K562 (cell line): ENCODE measurements at regions not wholly inside any gene's neighbourhood (a gene's known extent, or its start where the extent isn't known, plus 50 kb on each side); places are given as distances from the start of the nearest gene placed in this dataset.

ENCODE experiments used
- ATAC-seq: fragments of 200-7000 bp; cut with Tn5 transposase; 3 replicates; pipeline ENCODE4 v1.9.1; 2020; ENCODE audit warnings: moderate library complexity
- BruUV-seq: library from RNA; stranded (reverse); fragments of 400-500 nt; replicated peaks from 2 replicates; lab custom pipeline; 2021; lab: Mats Ljungman, UMichigan
- CTCF ChIA-PET: fragments of 300-600 bp; formaldehyde crosslinking; extraction: SDS; loops from one replicate; lab custom pipeline; 2021; ENCODE audit warnings: low intra/inter-chr PET ratio; lab: Yijun Ruan, JAX
- POLR2A ChIA-PET: fragments of 300-600, 350-650 bp; sonication (Branson Sonifier 250); formaldehyde crosslinking; extraction: SDS; loops from one replicate; lab custom pipeline; 2021; ENCODE audit warnings: antibody characterized with exemption, inconsistent platforms; lab: Yijun Ruan, JAX
- DNase-seq, 4 experiments: peaks; one replicate each; pipeline versions ENCODE4 v3.0.0 to v3.0.0-alpha.2; 2011 to 2018; ENCODE audit warnings: low spot score in 3 of 4, mixed read lengths in 3 of 4; ENCODE audit errors: extremely low read depth in 1 of 4
- FAIRE-seq: peaks from 2 replicates; lab custom pipeline; 2011; peaks lifted over from hg19 to GRCh38; lab: Jason Lieb, UNC
- H2AFZ ChIP-seq: 2 replicates; pipeline ENCODE4 v1.6.0; 2011; ENCODE audit warnings: low read depth, low read length, control low read depth, inconsistent platforms
- H3K27ac ChIP-seq: fragments of 200-600 bp; 3 replicates; pipeline ENCODE4 v1.8.0; 2011; ENCODE audit warnings: low read depth, mild to moderate bottlenecking, control low read depth, inconsistent platforms, low read length, moderate library complexity, mixed read lengths; ENCODE audit errors: extremely low read depth
- H3K27me3 ChIP-seq, 2 experiments: fragments of 300-600 bp in 1 of 2; 2 replicates in 1 of 2; 3 replicates in 1 of 2; pipeline versions ENCODE4 v1.6.0 to v1.8.0; 2011; ENCODE audit warnings: inconsistent platforms in 2 of 2, low read length in 2 of 2, mild to moderate bottlenecking in 1 of 2, mixed read lengths in 1 of 2, moderate library complexity in 1 of 2; ENCODE audit not compliant: control insufficient read depth in 2 of 2, insufficient read depth in 2 of 2
- H3K36me3 ChIP-seq: fragments of 300-600 bp; 3 replicates; pipeline ENCODE4 v1.8.0; 2011; ENCODE audit warnings: mild to moderate bottlenecking, low read length, inconsistent platforms; ENCODE audit not compliant: control insufficient read depth, insufficient read depth
- H3K4me1 ChIP-seq, 2 experiments: fragments of 200-600 bp in 1 of 2; replicated peaks in 1 of 2; 2 replicates in 1 of 2; 3 replicates in 1 of 2; pipeline versions ENCODE4 v1.5.1 to v1.8.0; 2011; ENCODE audit warnings: inconsistent platforms in 2 of 2, low read length in 2 of 2, mild to moderate bottlenecking in 1 of 2, mixed read lengths in 1 of 2, moderate library complexity in 1 of 2; ENCODE audit not compliant: control insufficient read depth in 2 of 2, insufficient read depth in 2 of 2
- H3K4me2 ChIP-seq: 2 replicates; pipeline ENCODE4 v1.6.1; 2011; ENCODE audit warnings: low read length, control low read depth, inconsistent platforms, mixed read lengths; ENCODE audit not compliant: insufficient read depth
- H3K4me3 ChIP-seq: fragments of 200-600 bp; sonication (generic), shearing (Covaris generic); 2 replicates; pipeline ENCODE4 v1.5.1; 2016; ENCODE audit warnings: control low read depth, inconsistent platforms
- H3K79me2 ChIP-seq: fragments of 200-600 bp; 3 replicates; pipeline ENCODE4 v1.8.0; 2011; ENCODE audit warnings: low read length, inconsistent platforms; ENCODE audit not compliant: control insufficient read depth, insufficient read depth
- H3K9ac ChIP-seq, 2 experiments: 2 replicates each; pipeline versions ENCODE4 v1.6.0 to v1.6.1; 2011; ENCODE audit warnings: low read depth in 2 of 2, low read length in 2 of 2, control low read depth in 1 of 2, inconsistent platforms in 1 of 2, mild to moderate bottlenecking in 1 of 2, mixed read lengths in 1 of 2; ENCODE audit not compliant: insufficient read depth in 1 of 2
- H3K9me1 ChIP-seq: one replicate; pipeline ENCODE4 v1.6.0; 2011; ENCODE audit warnings: inconsistent platforms, mild to moderate bottlenecking, low read length, moderate library complexity; ENCODE audit not compliant: control insufficient read depth, insufficient read depth
- H3K9me3 ChIP-seq: replicated peaks from 2 replicates; pipeline ENCODE4 v1.5.1; 2011; ENCODE audit warnings: low read depth, low read length, inconsistent platforms; ENCODE audit not compliant: control insufficient read depth, insufficient read depth
- H4K20me1 ChIP-seq: replicated peaks from 2 replicates; pipeline ENCODE4 v1.6.1; 2011; ENCODE audit warnings: low read length, inconsistent platforms, mixed read lengths; ENCODE audit not compliant: control insufficient read depth, insufficient read depth
- BDP1 ChIP-seq: IDR thresholded peaks from 3 replicates; pipeline ENCODE4 v1.6.1; 2011; ENCODE audit not compliant: insufficient read length, insufficient read depth
- CTCF ChIP-seq, 3 experiments: IDR thresholded peaks in 2 of 3; conservative IDR thresholded peaks in 1 of 3; 2 replicates each; pipeline ENCODE4 v1.5.1; 2011 to 2012; ENCODE audit warnings: low read length in 3 of 3, mild to moderate bottlenecking in 3 of 3, control low read depth in 2 of 3, improper control_type of control experiment in 1 of 3, inconsistent platforms in 1 of 3, low read depth in 1 of 3, mixed read lengths in 1 of 3, moderate library complexity in 1 of 3; ENCODE audit not compliant: insufficient read depth in 2 of 3
- MNT ChIP-seq, 2 experiments: fragments of 450-650 bp; conservative IDR thresholded peaks; 2 replicates each; pipeline ENCODE4 v1.6.1; 2017; ENCODE audit warnings: mild to moderate bottlenecking in 2 of 2, moderate library complexity in 2 of 2
- NR3C1 ChIP-seq: sonication (generic); formaldehyde crosslinking; IDR thresholded peaks from 2 replicates; pipeline ENCODE4 v1.8.1; 2022; ENCODE audit warnings: missing genetic modification reagents
- SMC3 ChIP-seq: conservative IDR thresholded peaks from 2 replicates; pipeline ENCODE4 v1.6.1; 2011; ENCODE audit warnings: low read depth, low read length, improper control_type of control experiment; ENCODE audit not compliant: insufficient read depth
- STAG1 ChIP-seq: sonication (generic); formaldehyde crosslinking; IDR thresholded peaks from 2 replicates; pipeline ENCODE4 v1.5.0; 2020; ENCODE audit warnings: missing genetic modification reagents, borderline replicate concordance
- THAP12 ChIP-seq: fragments of 250-450 bp; sonication (Bioruptor Pico); IDR thresholded peaks from 2 replicates; pipeline ENCODE4 v1.9.0; 2021; ENCODE audit warnings: mild to moderate bottlenecking, inconsistent platforms
- THRAP3 ChIP-seq: fragments of 450-650 bp; IDR thresholded peaks from 2 replicates; pipeline ENCODE4 v1.6.1; 2016; ENCODE audit warnings: mild to moderate bottlenecking, inconsistent platforms, borderline replicate concordance
- ZBTB7A ChIP-seq: IDR thresholded peaks from 2 replicates; pipeline ENCODE4 v1.6.1; 2011; ENCODE audit warnings: low read depth, mild to moderate bottlenecking, low read length, moderate library complexity, borderline replicate concordance; ENCODE audit not compliant: control insufficient read depth
- ZEB2 ChIP-seq: fragments of 450-650 bp; IDR thresholded peaks from 2 replicates; pipeline ENCODE4 v1.6.1; 2016
- WGBS: fragments of 100-300 bp; shearing (Covaris generic); methylation state at CpG from one replicate; pipeline ENCODE4 v1.1.6; 2016; ENCODE audit warnings: low coverage, mixed read lengths; ENCODE audit not compliant: insufficient coverage; ENCODE audit errors: missing lambda C conversion rate; 5-methylcytosine and 5-hydroxymethylcytosine counted together
- in situ Hi-C: fragments of 300-500 bp; cut with MboI; formaldehyde crosslinking; loops from 4 replicates; pipeline ENCODE4 v1.15.0; 2018; ENCODE audit warnings: inconsistent platforms, mixed read lengths
- intact Hi-C: fragments of 100-400 bp; cut with micrococcal nuclease; formaldehyde crosslinking; loops from 2 replicates; pipeline ENCODE4 v1.14.2; 2022

- no peak for TF ChIP-seq BDP1
- TF ChIP-seq NR3C1 (CRISPR knock-in tag), result no peak
- no peak for TF ChIP-seq STAG1 (CRISPR knock-in tag)
- TF ChIP-seq ZBTB7A, result no peak
- TF ChIP-seq ZEB2, result no peak
- no peak for TF ChIP-seq THAP12 (CRISPR knock-in tag)
- TF ChIP-seq, all 486 proteins: peak for 0
Measured at GRCh38 chr5:152144030-152144429, 219.4 kb upstream of the GLRA1 start (continued).

GRCh38 chr5:152142840-152143469 lies 218.3 kb upstream of the GLRA1 start:
- Histone ChIP-seq H3K27ac (no peak overlapping the region), H3K27me3 (no peaks in the 10 kb centered on the region), H3K9ac (no peak overlapping the region), H3K4me1 (no peaks in the 10 kb centered on the region), H4K20me1 (no peaks in the 10 kb centered on the region), H3K9me1 (no peaks in the 10 kb centered on the region), H3K4me2 (no peak overlapping the region), H3K4me3 (no peak overlapping the region), H3K79me2 (no peaks in the 10 kb centered on the region), H3K9me3 (no peaks in the 10 kb centered on the region), H3K36me3 (no peaks in the 10 kb centered on the region), H2AFZ (no peak overlapping the region)
- BruUV-seq, result no TSS peak
- DNase-seq (peak; percentile 70 to 78 (median 73)), FAIRE-seq (peak; percentile 90), ATAC-seq (peak; percentile 98)
- 3% methylated on average over 3 of the region's 3 CpGs for WGBS
- POLR2A ChIA-PET, result interaction anchor here (0.7 to 0.9 kb wide), 2 partner anchors 99 to 317 kb away, joined by 3 read pairs; no protein-coding TSS in a partner anchor
- intact Hi-C loops (loop anchor here (1.0 to 5.0 kb wide), 2 partner anchors 318 to 486 kb away; no protein-coding TSS in a partner anchor), in situ Hi-C loops (loop anchor here (25.0 kb wide), 1 partner anchor 306 kb away; no protein-coding TSS in a partner anchor)
- CTCF ChIA-PET, result interaction anchor here (0.6 to 1.5 kb wide), 4 partner anchors 15 to 372 kb away, joined by 3 to 9 read pairs (median 4); no protein-coding TSS in a partner anchor
- TF ChIP-seq SMC3, result peak; percentile 52; the same call in 1 of the 2 replicates
- no peak for TF ChIP-seq MNT (conservative IDR thresholded peaks at IDR 0.05)
- TF ChIP-seq THRAP3, result no peak
- TF ChIP-seq CTCF (IDR thresholded peaks at IDR 0.05 in 2 of 3, conservative IDR thresholded peaks at IDR 0.05 in 1 of 3; ENCODE audit: insufficient read depth in 2 of 3, low read depth in 1 of 3, low read length in 3 of 3), result peak; percentile 69 to 91 (median 76)
